Gastrocnemius medialis (tissue), 4 donors: ENCODE measurements at regions not wholly inside any gene's neighbourhood (a gene's known extent, or its start where the extent isn't known, plus 50 kb on each side); places are given as distances from the start of the nearest gene placed in this dataset.

ENCODE experiments used
- POLR2A ChIP-seq, 2 donors: fragments of 450-650 bp; IDR thresholded peaks; one replicate each; pipeline ENCODE4 v1.6.1; 2017; ENCODE audit warnings: antibody characterized with exemption in 2 of 2, mild to moderate bottlenecking in 2 of 2, moderate library complexity in 2 of 2
- TF ChIP-seq, protein P1 (sequence below), 5 experiments: fragments of 450-650 bp in 3 of 5; fragments of 200-600 bp in 2 of 5; sonication (generic) in 2 of 5; IDR thresholded peaks in 4 of 5; conservative IDR thresholded peaks in 1 of 5; 1 replicate in 4 of 5; 2 replicates in 1 of 5; pipeline ENCODE4 v1.5.1; 2016 to 2019; ENCODE audit warnings: antibody characterized with exemption in 5 of 5, mild to moderate bottlenecking in 3 of 5, moderate library complexity in 3 of 5

DNA sequence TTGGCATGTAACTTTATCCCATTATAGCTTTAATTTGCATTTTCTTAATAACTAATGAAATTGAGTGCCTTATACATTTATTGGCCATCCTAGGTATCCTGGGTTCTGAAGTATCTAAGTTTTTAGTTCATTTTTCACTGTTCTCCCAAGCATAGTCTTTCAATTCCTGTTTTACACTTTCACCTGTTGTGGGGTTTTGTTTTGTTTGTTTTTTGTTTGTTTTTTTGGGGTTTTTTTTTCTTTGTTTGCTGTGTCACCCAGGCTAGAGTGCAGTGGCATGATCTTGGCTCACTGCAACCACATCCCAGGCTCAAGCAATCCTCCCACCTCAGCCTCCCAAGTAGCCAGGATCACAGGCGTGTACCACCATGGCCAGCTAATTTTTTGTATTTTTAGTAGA, 83.1 kb upstream of the GADL1 start:
- TF ChIP-seq, protein P1, sequence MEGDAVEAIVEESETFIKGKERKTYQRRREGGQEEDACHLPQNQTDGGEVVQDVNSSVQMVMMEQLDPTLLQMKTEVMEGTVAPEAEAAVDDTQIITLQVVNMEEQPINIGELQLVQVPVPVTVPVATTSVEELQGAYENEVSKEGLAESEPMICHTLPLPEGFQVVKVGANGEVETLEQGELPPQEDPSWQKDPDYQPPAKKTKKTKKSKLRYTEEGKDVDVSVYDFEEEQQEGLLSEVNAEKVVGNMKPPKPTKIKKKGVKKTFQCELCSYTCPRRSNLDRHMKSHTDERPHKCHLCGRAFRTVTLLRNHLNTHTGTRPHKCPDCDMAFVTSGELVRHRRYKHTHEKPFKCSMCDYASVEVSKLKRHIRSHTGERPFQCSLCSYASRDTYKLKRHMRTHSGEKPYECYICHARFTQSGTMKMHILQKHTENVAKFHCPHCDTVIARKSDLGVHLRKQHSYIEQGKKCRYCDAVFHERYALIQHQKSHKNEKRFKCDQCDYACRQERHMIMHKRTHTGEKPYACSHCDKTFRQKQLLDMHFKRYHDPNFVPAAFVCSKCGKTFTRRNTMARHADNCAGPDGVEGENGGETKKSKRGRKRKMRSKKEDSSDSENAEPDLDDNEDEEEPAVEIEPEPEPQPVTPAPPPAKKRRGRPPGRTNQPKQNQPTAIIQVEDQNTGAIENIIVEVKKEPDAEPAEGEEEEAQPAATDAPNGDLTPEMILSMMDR (IDR thresholded peaks at IDR 0.05 in 4 of 5, conservative IDR thresholded peaks at IDR 0.05 in 1 of 5) = no peak
- no peak for TF ChIP-seq POLR2A (IDR thresholded peaks at IDR 0.05)
